T-cell (primary cell): ENCODE measurements at regions not wholly inside any gene's neighbourhood (a gene's known extent, or its start where the extent isn't known, plus 50 kb on each side); places are given as distances from the start of the nearest gene placed in this dataset.

Experiments used
- ATAC-seq, 4 experiments: fragments of 200-7000 bp in 3 of 4; fragments of 150-1000 bp in 1 of 4; cut with Tn5 transposase; replicated peaks in 1 of 4; 1 replicate in 3 of 4; 2 replicates in 1 of 4; pipeline ENCODE4 v1.10.0; 2021; ENCODE audit warnings: moderate library complexity in 3 of 4, mild to moderate bottlenecking in 2 of 4, moderate number of reproducible peaks in 1 of 4
- CTCF ChIA-PET, 2 donors: fragments of 300-600 bp; sonication (Branson Sonifier 250); formaldehyde crosslinking; loops; one replicate each; lab custom pipeline; 2022; ENCODE audit warnings: antibody characterized with exemption in 2 of 2; lab: Charles Lee
- POLR2A ChIA-PET, 2 donors: fragments of 300-600 bp; sonication (Branson Sonifier 250); formaldehyde crosslinking; loops; one replicate each; lab custom pipeline; 2022; ENCODE audit warnings: antibody characterized with exemption in 2 of 2; lab: Charles Lee
- DNase-seq, 35 experiments: peaks; one replicate each; pipeline versions ENCODE4 v3.0.0 to v3.0.0-alpha.2; 2013 to 2023
- H3K27ac ChIP-seq: one replicate; pipeline ENCODE4 v1.5.1; 2013; ENCODE audit warnings: low read length
- H3K27me3 ChIP-seq, 2 experiments: replicated peaks in 1 of 2; 1 replicate in 1 of 2; 2 replicates in 1 of 2; pipeline versions ENCODE4 v1.6.1 to v1.7.0; 2013; ENCODE audit warnings: low read length in 1 of 2, mixed read lengths in 1 of 2; ENCODE audit not compliant: control insufficient read depth in 2 of 2, insufficient read depth in 2 of 2; ENCODE audit errors: extremely low read depth in 1 of 2
- H3K36me3 ChIP-seq, 2 donors: 1 replicate in 1 of 2; 2 replicates in 1 of 2; pipeline versions ENCODE4 v1.6.1 to v1.7.0; 2013; ENCODE audit warnings: low read length in 1 of 2; ENCODE audit not compliant: control insufficient read depth in 2 of 2, insufficient read depth in 1 of 2; ENCODE audit errors: extremely low read depth in 1 of 2
- H3K4me1 ChIP-seq, 2 experiments: 1 replicate in 1 of 2; 2 replicates in 1 of 2; pipeline versions ENCODE4 v1.6.1 to v1.7.0; 2013; ENCODE audit warnings: low read length in 2 of 2, mixed read lengths in 1 of 2; ENCODE audit not compliant: insufficient read depth in 2 of 2, control insufficient read depth in 1 of 2; ENCODE audit errors: extremely low read depth in 1 of 2
- H3K4me3 ChIP-seq, 2 donors: 1 replicate in 1 of 2; 2 replicates in 1 of 2; pipeline versions ENCODE4 v1.5.1 to v1.7.0; 2013; ENCODE audit warnings: mild to moderate bottlenecking in 2 of 2, low read length in 1 of 2, moderate library complexity in 1 of 2; ENCODE audit not compliant: control insufficient read depth in 1 of 2; ENCODE audit errors: extremely low read depth in 1 of 2
- H3K9me3 ChIP-seq: 2 replicates; pipeline ENCODE4 v1.7.0; 2013
- H3K27ac Mint-ChIP-seq, 2 donors: one replicate each; pipeline ENCODE4 v1.8.0; 2020 to 2021; ENCODE audit warnings: mild to moderate bottlenecking in 2 of 2, mixed read lengths in 2 of 2
- H3K27me3 Mint-ChIP-seq, 2 donors: one replicate each; pipeline ENCODE4 v1.8.0; 2021 to 2022; ENCODE audit warnings: mixed read lengths in 2 of 2
- H3K36me3 Mint-ChIP-seq: one replicate; pipeline ENCODE4 v1.8.0; 2021; ENCODE audit warnings: mixed read lengths
- H3K4me1 Mint-ChIP-seq, 3 donors: one replicate each; pipeline ENCODE4 v1.8.0; 2020 to 2022; ENCODE audit warnings: mixed read lengths in 3 of 3, mild to moderate bottlenecking in 1 of 3
- H3K4me3 Mint-ChIP-seq, 3 donors: one replicate each; pipeline ENCODE4 v1.8.0; 2020 to 2022; ENCODE audit warnings: mild to moderate bottlenecking in 3 of 3, mixed read lengths in 3 of 3, moderate library complexity in 3 of 3
- H3K9me3 Mint-ChIP-seq, 3 donors: one replicate each; pipeline ENCODE4 v1.8.0; 2020 to 2022; ENCODE audit warnings: mixed read lengths in 3 of 3
- WGBS: methylation state at CpG from one replicate; pipeline ENCODE4 v1.1.5; 2013; ENCODE audit warnings: missing lambda C conversion rate; ENCODE audit not compliant: insufficient coverage; 5-methylcytosine and 5-hydroxymethylcytosine counted together

DNA sequence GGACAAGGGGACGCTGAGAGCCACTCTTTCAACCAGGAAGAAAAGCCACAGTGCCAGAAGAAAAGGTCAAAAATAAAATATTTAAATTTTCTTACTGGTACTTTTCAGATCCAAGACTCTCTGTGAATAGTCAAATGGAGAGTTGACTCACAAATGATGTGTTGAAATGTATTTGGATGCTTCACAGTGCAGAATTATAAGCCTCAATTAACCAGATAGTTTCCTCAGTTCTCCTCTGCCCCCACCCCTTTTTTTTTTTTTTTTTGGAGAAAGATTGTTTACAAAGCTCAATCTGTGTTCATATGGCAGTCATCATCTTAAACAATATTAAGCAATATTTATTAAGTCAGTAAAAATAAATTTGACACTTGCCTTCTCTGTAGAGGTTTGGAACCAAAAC is 470.8 kb downstream of the FGF9 start:
- Histone ChIP-seq H3K36me3 (no peaks in the 10 kb centered on the region), H3K4me3 (no peak overlapping the region), H3K4me1 (peaks cover 0 to 2% of the 10 kb centered on the region in 2 experiments), H3K27me3 (no peaks in the 10 kb centered on the region), H3K9me3 (no peaks in the 10 kb centered on the region), H3K27ac (no peak overlapping the region)
- Mint-ChIP-seq H3K27me3 (no peaks in the 10 kb centered on the region), H3K36me3 (no peaks in the 10 kb centered on the region), H3K27ac (no peak overlapping the region), H3K4me1 (peaks cover 13 to 39% (median 15%) of the 10 kb centered on the region in 3 donors), H3K4me3 (no peak overlapping the region), H3K9me3 (peaks cover 0 to 3% (median 0%) of the 10 kb centered on the region in 3 donors)
- POLR2A ChIA-PET = no interaction called here
- CTCF ChIA-PET = no interaction called here
- DNase-seq = no peak
- no CpG with 5 or more reads among the region's 1 CpG for WGBS
- ATAC-seq = no peak

DNA sequence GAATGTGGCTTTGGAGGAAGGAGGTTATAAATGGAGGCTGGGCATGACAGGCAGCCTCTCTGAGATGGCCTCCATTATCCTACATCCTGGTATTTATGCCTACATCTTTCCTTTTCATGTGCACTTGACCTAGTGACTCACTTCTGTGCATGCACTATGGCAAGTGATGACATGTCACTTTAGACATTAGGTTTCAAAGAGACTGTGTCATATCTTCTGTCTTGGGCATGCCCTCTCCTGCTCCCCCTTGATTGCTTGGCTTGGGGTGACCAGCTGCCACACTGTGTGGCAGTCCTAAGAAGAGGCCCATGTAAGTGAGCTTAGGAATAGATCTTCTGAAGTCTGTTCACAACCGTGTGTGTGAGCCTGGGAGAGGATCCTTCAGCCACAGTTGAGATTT is 472.8 kb downstream of the FGF9 start:
- no peaks in the 10 kb centered on the region for H3K27me3 Mint-ChIP-seq
- H3K4me1 ChIP-seq = no peaks in the 10 kb centered on the region
- ATAC-seq (no peak), DNase-seq (no peak)
- CTCF ChIA-PET = interaction anchor here in 1 of 2 donors (0.6 kb wide), 1 partner anchor 1105 kb away, joined by 3 read pairs; no protein-coding TSS in a partner anchor
- H3K27ac Mint-ChIP-seq = no peak overlapping the region
- POLR2A ChIA-PET = interaction anchor here in 1 of 2 donors (0.7 kb wide), 1 partner anchor 1114 kb away, joined by 7 read pairs; no protein-coding TSS in a partner anchor
- no peak overlapping the region for H3K4me3 Mint-ChIP-seq
- peaks cover 7 to 23% (median 14%) of the 10 kb centered on the region in 3 donors for H3K4me1 Mint-ChIP-seq
- H3K9me3 ChIP-seq = no peaks in the 10 kb centered on the region
- H3K27me3 ChIP-seq = no peaks in the 10 kb centered on the region
- H3K9me3 Mint-ChIP-seq = peaks cover 0 to 12% (median 0%) of the 10 kb centered on the region in 3 donors
- WGBS = 63% methylated on average over 1 of the region's 1 CpG
- peaks cover 5% of the 10 kb centered on the region for H3K36me3 Mint-ChIP-seq
- no peak overlapping the region for H3K4me3 ChIP-seq
- H3K27ac ChIP-seq = no peak overlapping the region
- no peaks in the 10 kb centered on the region for H3K36me3 ChIP-seq

DNA sequence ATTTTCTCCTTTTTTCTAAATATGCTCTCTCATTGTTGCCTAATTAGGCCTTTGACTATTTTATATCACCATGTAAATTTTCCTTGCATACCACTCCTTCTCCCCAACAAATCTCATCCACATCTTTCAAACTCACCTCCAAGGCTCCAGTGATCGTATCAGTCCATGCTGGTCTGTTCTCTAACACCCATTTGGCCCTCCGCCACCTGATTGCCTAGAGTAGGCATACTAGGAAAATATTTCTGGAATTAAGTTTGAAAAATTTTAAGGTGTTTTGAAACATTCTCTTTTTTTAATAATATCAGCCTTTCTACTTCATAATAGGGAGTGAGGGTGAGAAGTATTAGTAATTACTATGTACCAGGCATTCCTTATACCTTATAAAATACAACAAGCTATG is 473.9 kb downstream of the FGF9 start:
- H3K27me3 Mint-ChIP-seq = no peaks in the 10 kb centered on the region
- DNase-seq = no peak
- H3K9me3 Mint-ChIP-seq = peaks cover 0 to 12% (median 0%) of the 10 kb centered on the region in 3 donors
- H3K4me1 Mint-ChIP-seq = peaks cover 5 to 16% (median 14%) of the 10 kb centered on the region in 3 donors
- no peaks in the 10 kb centered on the region for H3K27me3 ChIP-seq
- H3K4me3 Mint-ChIP-seq = no peak overlapping the region
- CTCF ChIA-PET = no interaction called here
- H3K9me3 ChIP-seq = no peaks in the 10 kb centered on the region
- H3K36me3 Mint-ChIP-seq = peaks cover 5% of the 10 kb centered on the region
- H3K4me3 ChIP-seq = no peak overlapping the region
- WGBS = no CpG with 5 or more reads among the region's 2 CpGs
- H3K4me1 ChIP-seq = no peaks in the 10 kb centered on the region
- H3K27ac ChIP-seq = no peak overlapping the region
- ATAC-seq = no peak
- no peaks in the 10 kb centered on the region for H3K36me3 ChIP-seq
- POLR2A ChIA-PET = no interaction called here
- H3K27ac Mint-ChIP-seq = no peak overlapping the region

DNA sequence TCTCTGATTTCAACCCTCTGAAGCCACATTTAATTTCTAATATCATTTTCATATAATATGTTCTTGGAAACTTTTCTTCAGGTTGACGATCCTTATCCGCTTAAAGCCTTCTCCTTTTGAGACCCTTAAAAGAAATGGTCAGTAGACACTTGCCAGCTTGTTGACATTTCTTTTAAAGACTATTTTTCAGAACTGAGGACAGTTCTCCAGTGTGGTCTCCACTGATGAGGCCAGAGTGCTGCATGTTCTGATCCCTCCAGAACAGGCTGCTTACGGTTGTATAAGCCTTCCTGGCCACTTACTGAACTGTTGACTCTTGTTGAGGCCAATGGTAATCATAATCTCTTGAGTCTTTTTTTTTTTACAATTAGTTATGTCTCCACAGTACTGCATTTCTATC is 477.3 kb downstream of the FGF9 start:
- ChIA-PET POLR2A (no interaction called here), CTCF (interaction anchor here in 1 of 2 donors (0.6 kb wide), 1 partner anchor 275 kb away, joined by 3 read pairs; no protein-coding TSS in a partner anchor)
- Histone ChIP-seq H3K27ac (no peak overlapping the region), H3K9me3 (no peaks in the 10 kb centered on the region), H3K27me3 (no peaks in the 10 kb centered on the region), H3K4me3 (no peak overlapping the region), H3K4me1 (no peaks in the 10 kb centered on the region), H3K36me3 (no peaks in the 10 kb centered on the region)
- Mint-ChIP-seq H3K9me3 (peaks cover 0 to 12% (median 0%) of the 10 kb centered on the region in 3 donors), H3K36me3 (peaks cover 5% of the 10 kb centered on the region), H3K27ac (no peak overlapping the region), H3K4me3 (no peak overlapping the region), H3K27me3 (no peaks in the 10 kb centered on the region), H3K4me1 (no peaks in the 10 kb centered on the region)
- no peak for DNase-seq
- ATAC-seq = no peak
- WGBS = 100% methylated on average over 2 of the region's 3 CpGs

DNA sequence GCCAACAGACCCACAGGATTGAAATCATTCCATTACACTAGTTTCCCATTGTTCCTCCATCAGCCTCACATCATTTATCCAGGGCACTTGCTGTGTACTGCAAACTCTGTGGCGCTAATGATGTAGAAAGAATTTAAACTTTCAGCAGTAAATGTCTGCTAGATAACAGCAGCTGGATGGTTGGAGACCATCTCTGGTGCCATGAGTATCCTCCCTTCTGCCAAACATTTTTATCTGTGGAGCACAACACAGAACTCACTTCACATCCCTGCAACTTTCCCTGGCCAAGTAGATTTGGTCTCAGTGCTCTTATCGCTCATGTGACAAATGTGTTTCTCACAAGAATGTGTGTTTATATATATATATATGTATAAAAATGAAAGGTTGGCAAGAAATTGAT is 481.9 kb downstream of the FGF9 start:
- Histone ChIP-seq H3K36me3 (no peaks in the 10 kb centered on the region), H3K27me3 (no peaks in the 10 kb centered on the region), H3K27ac (no peak overlapping the region), H3K9me3 (no peaks in the 10 kb centered on the region), H3K4me1 (no peaks in the 10 kb centered on the region), H3K4me3 (no peak overlapping the region)
- no peak overlapping the region for H3K4me3 Mint-ChIP-seq
- ATAC-seq (no peak), DNase-seq (no peak)
- WGBS = 100% methylated on average over 1 of the region's 2 CpGs
- no peaks in the 10 kb centered on the region for H3K4me1 Mint-ChIP-seq
- H3K27me3 Mint-ChIP-seq = no peaks in the 10 kb centered on the region
- ChIA-PET CTCF (no interaction called here), POLR2A (no interaction called here)
- H3K27ac Mint-ChIP-seq = no peak overlapping the region
- peaks cover 2% of the 10 kb centered on the region for H3K36me3 Mint-ChIP-seq
- peaks cover 0 to 2% (median 0%) of the 10 kb centered on the region in 3 donors for H3K9me3 Mint-ChIP-seq

DNA sequence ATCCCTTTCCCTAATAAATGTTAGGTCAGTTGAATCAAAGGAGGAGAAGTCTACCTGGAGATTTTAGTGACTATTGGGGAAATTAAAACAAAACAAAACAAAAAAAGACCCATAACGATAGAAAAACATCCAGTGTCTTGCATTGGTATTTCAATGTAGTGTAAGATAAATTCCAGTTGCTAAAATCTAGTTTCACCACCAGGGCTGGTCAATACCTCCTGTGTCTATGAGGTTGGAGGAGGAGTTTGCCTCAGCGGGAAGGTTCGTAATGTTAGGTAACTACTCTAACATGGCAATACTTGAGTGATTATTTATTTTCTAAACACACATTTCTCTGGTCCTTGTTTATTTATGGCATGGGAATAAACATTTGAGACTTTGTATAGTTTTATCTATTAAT is 483.2 kb downstream of the FGF9 start:
- Histone ChIP-seq H3K27ac (no peak overlapping the region), H3K36me3 (no peaks in the 10 kb centered on the region), H3K4me1 (no peaks in the 10 kb centered on the region), H3K4me3 (no peak overlapping the region), H3K27me3 (no peaks in the 10 kb centered on the region), H3K9me3 (no peaks in the 10 kb centered on the region)
- ATAC-seq = no peak
- no peaks in the 10 kb centered on the region for H3K9me3 Mint-ChIP-seq
- no peaks in the 10 kb centered on the region for H3K36me3 Mint-ChIP-seq
- no peaks in the 10 kb centered on the region for H3K27me3 Mint-ChIP-seq
- DNase-seq = no peak
- POLR2A ChIA-PET = no interaction called here
- WGBS = no CpG with 5 or more reads among the region's 3 CpGs
- no peak overlapping the region for H3K4me3 Mint-ChIP-seq
- CTCF ChIA-PET = no interaction called here
- H3K4me1 Mint-ChIP-seq = no peaks in the 10 kb centered on the region
- H3K27ac Mint-ChIP-seq = no peak overlapping the region

DNA sequence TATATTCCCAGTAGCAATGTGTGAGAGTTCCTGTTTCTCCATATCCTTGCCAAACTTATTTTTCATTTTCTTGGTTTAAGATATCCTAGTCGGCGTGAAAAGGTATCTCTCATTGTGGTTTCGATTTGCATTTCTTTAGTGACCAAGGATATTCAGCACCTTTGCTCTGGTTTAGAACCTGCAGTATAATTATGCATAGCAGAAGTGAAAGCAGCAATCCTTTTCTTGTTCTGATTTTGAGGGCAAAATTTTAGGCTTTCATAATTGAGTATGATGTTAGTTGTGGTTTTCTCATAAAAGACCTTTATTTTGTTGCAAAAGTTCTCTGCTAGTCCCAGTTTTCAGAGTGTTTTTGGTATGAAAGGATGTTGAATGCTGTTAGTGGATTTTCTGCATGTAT is 491.0 kb downstream of the FGF9 start:
- no peak overlapping the region for H3K27ac ChIP-seq
- peak in 3 of 4 experiments; percentile 47 to 80 (median 64) for ATAC-seq

More for the DNA sequence above, 491.0 kb downstream of the FGF9 start:
- peak in 1 of 35 experiments; percentile 20 for DNase-seq
- peaks cover 3% of the 10 kb centered on the region for H3K36me3 Mint-ChIP-seq
- H3K4me1 Mint-ChIP-seq = peaks cover 41 to 48% (median 46%) of the 10 kb centered on the region in 3 donors
- ChIA-PET POLR2A (no interaction called here), CTCF (no interaction called here)
- no peaks in the 10 kb centered on the region for H3K9me3 ChIP-seq
- no peaks in the 10 kb centered on the region for H3K36me3 ChIP-seq
- no peaks in the 10 kb centered on the region for H3K9me3 Mint-ChIP-seq
- no peaks in the 10 kb centered on the region for H3K27me3 Mint-ChIP-seq
- peaks cover 0 to 4% of the 10 kb centered on the region in 2 experiments for H3K4me1 ChIP-seq
- H3K27ac Mint-ChIP-seq = peak overlapping the region; percentile 45 to 84
- WGBS = 33% methylated on average over 1 of the region's 3 CpGs
- H3K4me3 Mint-ChIP-seq = peak overlapping the region; percentile 60 to 74 (median 69)
- no peaks in the 10 kb centered on the region for H3K27me3 ChIP-seq
- peak overlapping the region in 1 of 2 donors; percentile 7 for H3K4me3 ChIP-seq
